ENCODE measurements at regions not wholly inside any gene's neighbourhood (a gene's known extent, or its start where the extent isn't known, plus 50 kb on each side); places are given as distances from the start of the nearest gene placed in this dataset.

DNA sequence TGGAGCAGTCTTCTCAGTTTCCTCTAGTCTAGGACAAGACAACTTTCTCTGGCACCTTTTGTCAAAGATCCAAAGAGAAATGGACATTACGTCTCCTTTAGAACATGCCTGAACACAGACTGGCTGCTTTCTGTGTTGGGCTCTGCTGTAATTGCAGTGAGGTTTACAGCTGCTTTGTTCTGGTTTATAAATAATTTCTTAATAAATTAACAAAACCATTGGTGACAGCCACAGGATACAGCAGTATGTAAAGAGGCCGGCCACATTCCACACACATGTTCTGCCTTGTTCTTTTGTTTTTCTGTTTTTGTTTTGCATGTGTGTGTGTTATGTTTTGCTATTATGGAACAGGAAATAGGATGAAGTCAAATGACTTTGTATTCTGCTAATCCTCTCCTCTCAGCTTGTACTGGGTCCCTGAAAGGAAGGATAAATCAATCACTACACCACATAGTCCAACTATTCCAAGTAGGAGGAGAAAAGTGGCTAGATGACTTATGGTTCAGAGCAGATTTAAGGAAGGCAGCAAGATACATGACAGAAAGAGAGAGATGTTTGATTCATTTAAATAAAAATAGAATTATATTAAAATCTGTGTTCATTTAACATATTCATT is 161.5 kb upstream of the ESRRG start:
- TF ChIP-seq, protein P1, sequence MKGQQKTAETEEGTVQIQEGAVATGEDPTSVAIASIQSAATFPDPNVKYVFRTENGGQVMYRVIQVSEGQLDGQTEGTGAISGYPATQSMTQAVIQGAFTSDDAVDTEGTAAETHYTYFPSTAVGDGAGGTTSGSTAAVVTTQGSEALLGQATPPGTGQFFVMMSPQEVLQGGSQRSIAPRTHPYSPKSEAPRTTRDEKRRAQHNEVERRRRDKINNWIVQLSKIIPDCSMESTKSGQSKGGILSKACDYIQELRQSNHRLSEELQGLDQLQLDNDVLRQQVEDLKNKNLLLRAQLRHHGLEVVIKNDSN (IDR thresholded peaks at IDR 0.05): no peak
- TF ChIP-seq CEBPB (IDR thresholded peaks at IDR 0.05): no peak
- TF ChIP-seq, protein P2, sequence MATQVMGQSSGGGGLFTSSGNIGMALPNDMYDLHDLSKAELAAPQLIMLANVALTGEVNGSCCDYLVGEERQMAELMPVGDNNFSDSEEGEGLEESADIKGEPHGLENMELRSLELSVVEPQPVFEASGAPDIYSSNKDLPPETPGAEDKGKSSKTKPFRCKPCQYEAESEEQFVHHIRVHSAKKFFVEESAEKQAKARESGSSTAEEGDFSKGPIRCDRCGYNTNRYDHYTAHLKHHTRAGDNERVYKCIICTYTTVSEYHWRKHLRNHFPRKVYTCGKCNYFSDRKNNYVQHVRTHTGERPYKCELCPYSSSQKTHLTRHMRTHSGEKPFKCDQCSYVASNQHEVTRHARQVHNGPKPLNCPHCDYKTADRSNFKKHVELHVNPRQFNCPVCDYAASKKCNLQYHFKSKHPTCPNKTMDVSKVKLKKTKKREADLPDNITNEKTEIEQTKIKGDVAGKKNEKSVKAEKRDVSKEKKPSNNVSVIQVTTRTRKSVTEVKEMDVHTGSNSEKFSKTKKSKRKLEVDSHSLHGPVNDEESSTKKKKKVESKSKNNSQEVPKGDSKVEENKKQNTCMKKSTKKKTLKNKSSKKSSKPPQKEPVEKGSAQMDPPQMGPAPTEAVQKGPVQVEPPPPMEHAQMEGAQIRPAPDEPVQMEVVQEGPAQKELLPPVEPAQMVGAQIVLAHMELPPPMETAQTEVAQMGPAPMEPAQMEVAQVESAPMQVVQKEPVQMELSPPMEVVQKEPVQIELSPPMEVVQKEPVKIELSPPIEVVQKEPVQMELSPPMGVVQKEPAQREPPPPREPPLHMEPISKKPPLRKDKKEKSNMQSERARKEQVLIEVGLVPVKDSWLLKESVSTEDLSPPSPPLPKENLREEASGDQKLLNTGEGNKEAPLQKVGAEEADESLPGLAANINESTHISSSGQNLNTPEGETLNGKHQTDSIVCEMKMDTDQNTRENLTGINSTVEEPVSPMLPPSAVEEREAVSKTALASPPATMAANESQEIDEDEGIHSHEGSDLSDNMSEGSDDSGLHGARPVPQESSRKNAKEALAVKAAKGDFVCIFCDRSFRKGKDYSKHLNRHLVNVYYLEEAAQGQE (IDR thresholded peaks at IDR 0.05; ENCODE audit: low read depth): no peak
- no peak for TF ChIP-seq NFIC (IDR thresholded peaks at IDR 0.05)
- no peak for TF ChIP-seq TCF12 (IDR thresholded peaks at IDR 0.05; ENCODE audit: low read depth)
- TF ChIP-seq EGR1 (IDR thresholded peaks at IDR 0.05): no peak

DNA sequence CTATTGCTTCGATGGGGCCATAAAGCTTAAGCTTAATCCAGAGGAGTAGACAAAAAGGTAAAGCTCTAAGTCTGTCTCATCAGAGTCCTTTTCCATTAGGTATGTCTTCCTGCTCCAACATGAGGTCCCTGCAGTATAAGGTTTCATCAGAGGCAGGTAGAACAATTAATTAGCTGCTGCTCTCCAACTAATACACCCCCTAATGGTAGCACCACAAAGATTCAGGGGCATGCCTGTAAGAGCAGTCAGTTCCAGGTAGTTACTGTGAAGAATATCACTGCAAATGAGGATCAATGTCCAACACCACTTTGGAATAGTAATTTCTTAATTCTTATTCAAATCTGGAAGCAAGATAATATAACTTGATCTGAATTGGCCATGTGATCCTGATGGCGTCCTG is 160.3 kb upstream of the ESRRG start:
- no peak for TF ChIP-seq EGR1 (IDR thresholded peaks at IDR 0.05)
- TF ChIP-seq, protein P2 (IDR thresholded peaks at IDR 0.05; ENCODE audit: low read depth): no peak
- TF ChIP-seq, protein P3, sequence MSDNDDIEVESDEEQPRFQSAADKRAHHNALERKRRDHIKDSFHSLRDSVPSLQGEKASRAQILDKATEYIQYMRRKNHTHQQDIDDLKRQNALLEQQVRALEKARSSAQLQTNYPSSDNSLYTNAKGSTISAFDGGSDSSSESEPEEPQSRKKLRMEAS (IDR thresholded peaks at IDR 0.05): no peak
- no peak for TF ChIP-seq TCF12 (IDR thresholded peaks at IDR 0.05; ENCODE audit: low read depth)
- TF ChIP-seq TAF1 (IDR thresholded peaks at IDR 0.05; ENCODE audit: low read depth): no peak
- TF ChIP-seq ZBTB7A (IDR thresholded peaks at IDR 0.05; ENCODE audit: low read depth): no peak
- TF ChIP-seq CREB1 (IDR thresholded peaks at IDR 0.05; ENCODE audit: low read depth): no peak
- TF ChIP-seq EP300 (IDR thresholded peaks at IDR 0.05; ENCODE audit: borderline replicate concordance): no peak
- no peak for TF ChIP-seq CEBPB (IDR thresholded peaks at IDR 0.05)
- TF ChIP-seq TEAD4 (IDR thresholded peaks at IDR 0.05): no peak
- no peak for TF ChIP-seq YY1 (IDR thresholded peaks at IDR 0.05; ENCODE audit: low read depth)
- TF ChIP-seq, protein P1 (IDR thresholded peaks at IDR 0.05): no peak
- no peak for TF ChIP-seq FOXM1 (IDR thresholded peaks at IDR 0.05; ENCODE audit: borderline replicate concordance, low read depth)
- no peak for TF ChIP-seq RAD21 (IDR thresholded peaks at IDR 0.05; ENCODE audit: low read depth)
- no peak for TF ChIP-seq NFIC (IDR thresholded peaks at IDR 0.05)

DNA sequence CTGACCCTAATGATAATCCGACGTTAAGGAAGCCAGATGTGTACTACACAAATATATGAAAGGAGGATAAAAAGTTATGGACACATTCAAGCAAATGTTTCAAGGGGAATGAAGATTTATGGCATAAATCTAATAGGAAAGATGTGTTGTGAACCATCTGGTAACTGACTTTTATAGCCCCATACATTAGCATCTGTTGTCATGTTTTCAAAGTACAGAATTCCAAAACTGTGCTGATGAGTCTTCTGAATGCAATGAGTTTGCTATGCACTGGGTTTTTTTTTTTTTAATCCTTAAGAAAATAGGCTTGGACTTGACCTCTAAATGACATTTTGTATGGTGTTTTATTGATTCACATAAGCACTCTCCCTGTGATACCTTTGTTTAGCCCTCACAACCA is 158.5 kb upstream of the ESRRG start:
- TF ChIP-seq CEBPB (IDR thresholded peaks at IDR 0.05): no peak

DNA sequence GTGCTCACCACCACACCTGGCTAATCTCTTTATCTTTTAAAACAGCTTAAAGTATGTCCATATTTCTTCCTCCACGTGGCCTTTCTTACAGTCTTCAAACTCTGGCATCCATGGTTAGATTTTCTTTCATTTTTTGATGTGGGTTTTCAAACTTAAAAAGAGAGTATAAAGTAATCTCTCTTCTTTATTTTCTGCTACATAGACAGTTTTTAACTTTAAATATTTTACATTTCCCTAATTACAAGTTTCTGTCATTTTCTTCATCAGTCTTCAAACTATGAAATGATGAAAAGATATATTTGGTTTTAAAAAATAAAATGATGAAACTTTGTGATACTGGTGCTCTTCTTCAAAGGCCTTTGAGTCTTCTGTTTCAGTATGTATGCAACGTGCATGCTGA is 143.5 kb upstream of the ESRRG start:
- TF ChIP-seq EGR1 (IDR thresholded peaks at IDR 0.05): no peak
- TF ChIP-seq TCF12 (IDR thresholded peaks at IDR 0.05; ENCODE audit: low read depth): no peak
- TF ChIP-seq TAF1 (IDR thresholded peaks at IDR 0.05; ENCODE audit: low read depth): no peak
- no peak for TF ChIP-seq FOXM1 (IDR thresholded peaks at IDR 0.05; ENCODE audit: borderline replicate concordance, low read depth)
- TF ChIP-seq RAD21 (IDR thresholded peaks at IDR 0.05; ENCODE audit: low read depth): no peak
- TF ChIP-seq, protein P3 (IDR thresholded peaks at IDR 0.05): no peak
- no peak for TF ChIP-seq EP300 (IDR thresholded peaks at IDR 0.05; ENCODE audit: borderline replicate concordance)
- TF ChIP-seq, protein P1 (IDR thresholded peaks at IDR 0.05): no peak
- TF ChIP-seq, protein P2 (IDR thresholded peaks at IDR 0.05; ENCODE audit: low read depth): no peak
- TF ChIP-seq YY1 (IDR thresholded peaks at IDR 0.05; ENCODE audit: low read depth): no peak
- TF ChIP-seq ZBTB7A (IDR thresholded peaks at IDR 0.05; ENCODE audit: low read depth): no peak
- TF ChIP-seq NFIC (IDR thresholded peaks at IDR 0.05): no peak
- no peak for TF ChIP-seq TEAD4 (IDR thresholded peaks at IDR 0.05)
- no peak for TF ChIP-seq CREB1 (IDR thresholded peaks at IDR 0.05; ENCODE audit: low read depth)
- no peak for TF ChIP-seq CEBPB (IDR thresholded peaks at IDR 0.05)
